HG02798 (cell line): ENCODE measurements at regions not wholly inside any gene's neighbourhood (a gene's known extent, or its start where the extent isn't known, plus 50 kb on each side); places are given as distances from the start of the nearest gene placed in this dataset.

Experiments used
- ATAC-seq: cut with Tn5 transposase; IDR thresholded peaks from one replicate; pipeline ENCODE4 v1.9.1; 2021; ENCODE audit warnings: mild to moderate bottlenecking; ENCODE audit not compliant: unreplicated experiment, poor library complexity

- no peak for ATAC-seq
Measured at GRCh38 chr4:162265802-162266201, 102.0 kb upstream of the FSTL5 start.

GRCh38 chr4:162245051-162245450, 81.3 kb upstream of the FSTL5 start:
- no peak for ATAC-seq

DNA sequence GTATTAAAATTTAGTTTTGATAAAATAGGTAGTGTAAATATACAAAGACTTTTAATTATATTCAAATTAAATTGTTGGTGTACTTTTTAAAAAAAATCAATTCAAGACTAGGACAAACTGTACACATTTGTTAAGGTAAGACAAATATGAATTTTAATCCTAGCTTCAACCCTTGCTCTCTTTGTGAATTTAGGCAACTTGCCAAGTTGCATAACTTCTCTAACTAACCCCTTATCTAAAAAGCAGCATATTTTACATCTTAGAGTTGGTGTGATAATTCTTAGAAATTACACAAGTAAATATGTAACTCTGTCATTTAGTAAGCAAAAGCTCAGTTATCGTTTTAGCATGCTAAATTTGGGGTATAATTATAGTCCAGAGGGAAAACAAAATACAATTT, 78.1 kb upstream of the FSTL5 start:
- ATAC-seq: no peak

DNA sequence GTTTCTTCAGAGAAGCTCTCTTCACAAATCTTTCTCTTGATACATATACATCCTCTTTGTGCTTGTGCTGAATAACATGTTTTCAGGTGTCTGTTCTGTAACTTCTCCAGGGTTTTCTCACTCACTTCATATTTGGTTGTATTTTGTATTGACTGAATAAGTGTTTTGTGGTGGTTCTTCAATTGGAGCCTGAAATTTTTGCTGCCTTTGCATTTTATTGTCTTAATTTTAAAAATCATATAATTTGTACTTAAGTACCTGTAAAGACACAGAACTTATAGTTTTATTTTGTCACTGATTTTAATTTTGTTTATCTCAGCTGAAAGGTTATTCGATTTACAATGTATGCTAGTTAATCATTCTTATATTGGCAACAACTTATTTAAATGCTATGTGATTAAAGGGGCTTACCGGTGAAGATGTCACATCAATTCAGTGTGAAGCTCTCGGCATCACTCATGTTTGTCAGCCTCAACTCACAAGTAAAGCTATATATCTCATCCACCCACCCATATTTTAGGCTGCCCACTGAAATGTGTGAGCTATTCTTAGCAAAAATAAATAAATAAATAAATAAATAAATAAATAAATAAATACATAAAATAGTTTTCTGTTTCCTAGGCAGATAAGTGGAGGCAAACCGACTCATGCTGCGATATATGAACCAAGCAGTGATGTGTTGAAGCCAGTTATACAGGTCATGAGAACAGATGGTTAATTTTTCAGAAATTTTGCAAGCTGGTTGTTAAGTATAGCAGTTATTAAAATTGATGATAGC, 76.4 kb upstream of the FSTL5 start:
- ATAC-seq: no peak

DNA sequence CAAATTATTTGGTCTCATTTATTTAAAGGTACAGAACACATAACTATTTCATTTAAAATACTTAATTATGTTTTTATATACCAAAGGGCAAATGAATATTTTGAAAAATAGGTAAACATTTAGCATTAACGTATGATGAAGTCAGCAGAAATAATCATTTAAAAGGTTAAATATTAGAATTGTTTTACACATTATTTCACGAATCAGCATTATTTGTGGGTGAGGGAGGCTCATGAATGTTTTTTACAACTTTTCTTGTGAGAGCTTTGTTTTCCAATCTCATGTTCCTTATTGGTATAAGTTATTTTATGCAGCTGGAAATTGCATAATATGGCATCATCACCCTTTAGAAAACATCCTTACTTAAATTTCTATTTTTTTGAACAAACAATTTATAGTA, 73.9 kb upstream of the FSTL5 start:
- no peak for ATAC-seq

- ATAC-seq: no peak
Measured at GRCh38 chr4:162234595-162234994, 70.8 kb upstream of the FSTL5 start.

- ATAC-seq: no peak
Measured at GRCh38 chr4:162232349-162232748, 68.5 kb upstream of the FSTL5 start.

DNA sequence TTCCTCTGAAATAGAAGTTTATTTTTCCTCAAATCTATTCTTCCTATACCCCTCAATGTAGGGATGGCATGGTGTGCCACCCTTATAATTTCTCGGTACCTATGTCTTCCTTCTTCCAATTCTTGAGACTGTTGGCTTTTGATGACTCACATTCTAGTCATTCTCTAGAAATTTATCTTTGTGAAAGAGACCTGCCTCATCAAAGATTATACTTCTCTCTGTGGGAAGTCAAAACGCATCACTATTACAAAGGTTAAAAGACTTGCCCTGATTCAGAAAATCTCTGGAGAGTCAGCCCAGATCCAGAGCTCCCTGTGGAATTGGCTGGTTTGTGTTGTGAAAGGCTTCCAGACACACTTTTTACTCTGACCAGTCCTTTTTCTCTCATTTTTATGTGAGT, 65.9 kb upstream of the FSTL5 start:
- no peak for ATAC-seq

DNA sequence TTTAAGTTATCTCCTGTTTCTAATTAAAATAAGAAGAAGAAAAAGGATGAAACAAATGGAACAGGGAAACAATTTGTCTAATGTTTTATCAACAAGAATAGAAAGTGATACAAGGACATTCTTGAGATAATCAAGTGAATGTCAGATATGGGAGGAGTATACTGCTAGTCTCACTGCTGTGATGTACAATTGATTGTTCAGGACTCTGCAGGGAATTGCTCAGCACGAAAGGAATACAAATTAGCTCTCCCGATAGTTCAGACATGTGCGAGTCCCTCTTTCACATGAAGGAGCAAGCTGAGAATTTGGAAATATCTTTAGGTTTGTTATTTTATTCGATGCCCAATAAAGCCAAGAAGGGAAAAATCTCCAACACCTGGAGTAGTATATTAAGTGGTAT, 57.3 kb upstream of the FSTL5 start:
- no peak for ATAC-seq
